HepG2 (cell line): ENCODE measurements at regions not wholly inside any gene's neighbourhood (a gene's known extent, or its start where the extent isn't known, plus 50 kb on each side); places are given as distances from the start of the nearest gene placed in this dataset.

ENCODE experiments used
- ATAC-seq: fragments of 200-7000 bp; cut with Tn5 transposase; 3 replicates; pipeline ENCODE4 v1.9.1; 2020; ENCODE audit warnings: mild to moderate bottlenecking, moderate library complexity
- BruUV-seq: library from RNA; stranded (reverse); fragments of 400-500 nt; replicated peaks from 2 replicates; lab custom pipeline; 2021; lab: Mats Ljungman, UMichigan
- CTCF ChIA-PET: fragments of 300-600 bp; formaldehyde crosslinking; extraction: SDS; loops from one replicate; lab custom pipeline; 2021; ENCODE audit warnings: low total read pairs, inconsistent platforms, low intra/inter-chr PET ratio; lab: Yijun Ruan, JAX
- POLR2A ChIA-PET: fragments of 350-600 bp; sonication (Branson Sonifier 250); formaldehyde crosslinking; loops from one replicate; lab custom pipeline; 2020; ENCODE audit warnings: antibody characterized with exemption, inconsistent platforms; lab: Yijun Ruan, JAX
- DNase-seq: peaks from one replicate; pipeline ENCODE4 v3.0.0-alpha.2; 2015; ENCODE audit warnings: low spot score
- FAIRE-seq: peaks from 3 replicates; lab custom pipeline; 2011; peaks lifted over from hg19 to GRCh38; lab: Jason Lieb, UNC
- H2AFZ ChIP-seq: one replicate; pipeline ENCODE4 v1.6.1; 2011; ENCODE audit warnings: low read length, inconsistent platforms
- H3K27ac ChIP-seq: fragments of 300-600 bp; 3 replicates; pipeline ENCODE4 v1.8.0; 2011; ENCODE audit warnings: mixed run types, mild to moderate bottlenecking, mixed read lengths, low read length, inconsistent platforms; ENCODE audit not compliant: insufficient read depth; ENCODE audit errors: extremely low read length
- H3K27me3 ChIP-seq, 2 experiments: fragments of 200-600 bp in 1 of 2; 2 replicates in 1 of 2; 3 replicates in 1 of 2; pipeline versions ENCODE4 v1.6.0 to v1.8.0; 2011; ENCODE audit warnings: low read length in 2 of 2, mild to moderate bottlenecking in 2 of 2, moderate library complexity in 2 of 2, inconsistent platforms in 1 of 2; ENCODE audit not compliant: insufficient read depth in 2 of 2, control insufficient read depth in 1 of 2
- H3K36me3 ChIP-seq, 2 experiments: fragments of 200-600 bp in 1 of 2; replicated peaks in 1 of 2; 2 replicates in 1 of 2; 3 replicates in 1 of 2; pipeline versions ENCODE4 v1.5.1 to v1.8.0; 2011; ENCODE audit warnings: low read length in 2 of 2, inconsistent platforms in 1 of 2; ENCODE audit not compliant: insufficient read depth in 2 of 2, control insufficient read depth in 1 of 2
- H3K4me1 ChIP-seq: 2 replicates; pipeline ENCODE4 v1.5.1; 2012; ENCODE audit warnings: low read length, inconsistent platforms; ENCODE audit not compliant: insufficient read depth
- H3K4me2 ChIP-seq: 2 replicates; pipeline ENCODE4 v1.6.0; 2011; ENCODE audit warnings: low read depth, low read length, inconsistent platforms
- H3K4me3 ChIP-seq, 3 experiments: fragments of 200-600 bp in 1 of 3; sonication (generic), shearing (Covaris generic) in 1 of 3; replicated peaks in 1 of 3; 2 replicates each; pipeline ENCODE4 v1.5.1; 2011 to 2016; ENCODE audit warnings: low read length in 3 of 3, inconsistent platforms in 2 of 3, low read depth in 2 of 3, mild to moderate bottlenecking in 2 of 3, control low read depth in 1 of 3, mixed read lengths in 1 of 3; ENCODE audit not compliant: insufficient read depth in 1 of 3
- H3K79me2 ChIP-seq: one replicate; pipeline ENCODE4 v1.6.1; 2011; ENCODE audit warnings: low read length, inconsistent platforms; ENCODE audit not compliant: insufficient read depth
- H3K9ac ChIP-seq: 2 replicates; pipeline ENCODE4 v1.6.0; 2011; ENCODE audit warnings: mild to moderate bottlenecking, low read depth, low read length, inconsistent platforms; ENCODE audit not compliant: insufficient read depth
- H3K9me3 ChIP-seq: 2 replicates; pipeline ENCODE4 v1.5.1; 2012; ENCODE audit warnings: mild to moderate bottlenecking, low read length
- H4K20me1 ChIP-seq: 2 replicates; pipeline ENCODE4 v1.6.0; 2011; ENCODE audit warnings: inconsistent platforms, mild to moderate bottlenecking, low read length, moderate library complexity; ENCODE audit not compliant: insufficient read depth
- ARID2 ChIP-seq: sonication (generic); formaldehyde crosslinking; IDR thresholded peaks from 2 replicates; pipeline ENCODE4 v1.8.1; 2022; ENCODE audit warnings: mild to moderate bottlenecking, missing genetic modification reagents, borderline replicate concordance
- HOXA3 ChIP-seq: sonication (generic); formaldehyde crosslinking; IDR thresholded peaks from 2 replicates; pipeline ENCODE4 v1.5.0; 2020; ENCODE audit warnings: missing genetic modification reagents
- HOXA5 ChIP-seq: sonication (generic); formaldehyde crosslinking; IDR thresholded peaks from 2 replicates; pipeline ENCODE4 v1.4.0; 2020; ENCODE audit warnings: missing genetic modification reagents
- KLF6 ChIP-seq: IDR thresholded peaks from 2 replicates; pipeline ENCODE4 v1.8.0; 2016; ENCODE audit warnings: missing biosample characterization, missing genetic modification reagents
- NR0B2 ChIP-seq: sonication (generic); formaldehyde crosslinking; IDR thresholded peaks from 2 replicates; pipeline ENCODE4 v1.4.0; 2020; ENCODE audit warnings: mild to moderate bottlenecking, missing genetic modification reagents
- RFX3 ChIP-seq: IDR thresholded peaks from 2 replicates; pipeline ENCODE4 v1.6.1; 2016; ENCODE audit warnings: missing biosample characterization, missing genetic modification reagents
- ZMYM3 ChIP-seq: sonication (generic); formaldehyde crosslinking; IDR thresholded peaks from 2 replicates; pipeline ENCODE4 v1.5.1; 2020; ENCODE audit warnings: mild to moderate bottlenecking, missing genetic modification reagents
- ZNF362 ChIP-seq: sonication (generic); formaldehyde crosslinking; IDR thresholded peaks from 2 replicates; pipeline ENCODE4 v1.4.0; 2020; ENCODE audit warnings: missing genetic modification reagents, mild to moderate bottlenecking, borderline replicate concordance
- ZNF660 ChIP-seq: sonication (generic); formaldehyde crosslinking; IDR thresholded peaks from 2 replicates; pipeline ENCODE4 v1.5.1; 2020; ENCODE audit warnings: mild to moderate bottlenecking, low read depth, missing genetic modification reagents, borderline replicate concordance
- WGBS: methylation state at CpG from one replicate; pipeline ENCODE4 v1.1.6; 2017; ENCODE audit warnings: low lambda C conversion rate; 5-methylcytosine and 5-hydroxymethylcytosine counted together
- in situ Hi-C: cut with HindIII; loops from 2 replicates; pipeline ENCODE4 v1.10.0; 2017; ENCODE audit warnings: low pct_unique_long_range_greater_than_20kb; ENCODE audit not compliant: extremely low pct_ligation_motif_present
- intact Hi-C: fragments of 100-400 bp; cut with micrococcal nuclease; formaldehyde crosslinking; loops from one replicate; pipeline ENCODE4 v1.10.0; 2022; ENCODE audit not compliant: unreplicated experiment
- TF ChIP-seq, protein P1 (sequence below): sonication (generic); formaldehyde crosslinking; IDR thresholded peaks from 2 replicates; pipeline ENCODE4 v1.5.0; 2020; ENCODE audit warnings: mild to moderate bottlenecking, missing genetic modification reagents, borderline replicate concordance

DNA sequence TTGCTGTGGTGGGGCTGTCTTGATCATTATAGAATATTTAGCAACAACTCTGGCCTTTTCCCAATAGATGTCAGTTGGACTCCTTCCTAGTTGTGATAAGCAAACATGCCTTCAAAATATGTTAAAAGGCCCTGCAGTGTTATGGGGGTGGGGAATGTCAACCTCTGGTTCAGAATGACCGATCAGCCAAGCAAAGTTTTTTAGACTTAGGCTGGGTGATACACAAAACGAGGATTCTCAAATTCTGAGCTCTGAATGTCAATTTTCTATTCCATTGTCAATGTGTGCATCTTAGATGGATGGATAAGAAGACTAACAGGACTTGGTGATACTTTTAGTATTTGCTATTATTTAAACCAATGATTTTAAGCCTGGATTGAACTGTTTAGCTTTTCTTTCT is 940.0 kb upstream of the GRIA3 start:
- Histone ChIP-seq H3K9ac (no peak overlapping the region), H3K27me3 (no peaks in the 10 kb centered on the region), H3K79me2 (no peaks in the 10 kb centered on the region), H3K4me3 (no peak overlapping the region), H3K36me3 (no peaks in the 10 kb centered on the region), H4K20me1 (no peaks in the 10 kb centered on the region), H3K9me3 (peaks cover 5% of the 10 kb centered on the region), H3K4me1 (no peaks in the 10 kb centered on the region), H3K4me2 (no peak overlapping the region), H3K27ac (no peak overlapping the region), H2AFZ (no peak overlapping the region)
- ATAC-seq (no peak), FAIRE-seq (no peak), DNase-seq (no peak)
- no peak for TF ChIP-seq KLF6 (CRISPR knock-in tag)
- no peak for TF ChIP-seq NR0B2
- no peak for TF ChIP-seq HOXA3 (CRISPR knock-in tag)
- no peak for TF ChIP-seq HOXA5 (CRISPR knock-in tag)
- no peak for TF ChIP-seq ZMYM3 (CRISPR knock-in tag)
- TF ChIP-seq ZNF660 (CRISPR knock-in tag) = no peak
- no peak for TF ChIP-seq ARID2
- no peak for TF ChIP-seq RFX3 (CRISPR knock-in tag)
- no peak for TF ChIP-seq ZNF362
- TF ChIP-seq, protein P1, sequence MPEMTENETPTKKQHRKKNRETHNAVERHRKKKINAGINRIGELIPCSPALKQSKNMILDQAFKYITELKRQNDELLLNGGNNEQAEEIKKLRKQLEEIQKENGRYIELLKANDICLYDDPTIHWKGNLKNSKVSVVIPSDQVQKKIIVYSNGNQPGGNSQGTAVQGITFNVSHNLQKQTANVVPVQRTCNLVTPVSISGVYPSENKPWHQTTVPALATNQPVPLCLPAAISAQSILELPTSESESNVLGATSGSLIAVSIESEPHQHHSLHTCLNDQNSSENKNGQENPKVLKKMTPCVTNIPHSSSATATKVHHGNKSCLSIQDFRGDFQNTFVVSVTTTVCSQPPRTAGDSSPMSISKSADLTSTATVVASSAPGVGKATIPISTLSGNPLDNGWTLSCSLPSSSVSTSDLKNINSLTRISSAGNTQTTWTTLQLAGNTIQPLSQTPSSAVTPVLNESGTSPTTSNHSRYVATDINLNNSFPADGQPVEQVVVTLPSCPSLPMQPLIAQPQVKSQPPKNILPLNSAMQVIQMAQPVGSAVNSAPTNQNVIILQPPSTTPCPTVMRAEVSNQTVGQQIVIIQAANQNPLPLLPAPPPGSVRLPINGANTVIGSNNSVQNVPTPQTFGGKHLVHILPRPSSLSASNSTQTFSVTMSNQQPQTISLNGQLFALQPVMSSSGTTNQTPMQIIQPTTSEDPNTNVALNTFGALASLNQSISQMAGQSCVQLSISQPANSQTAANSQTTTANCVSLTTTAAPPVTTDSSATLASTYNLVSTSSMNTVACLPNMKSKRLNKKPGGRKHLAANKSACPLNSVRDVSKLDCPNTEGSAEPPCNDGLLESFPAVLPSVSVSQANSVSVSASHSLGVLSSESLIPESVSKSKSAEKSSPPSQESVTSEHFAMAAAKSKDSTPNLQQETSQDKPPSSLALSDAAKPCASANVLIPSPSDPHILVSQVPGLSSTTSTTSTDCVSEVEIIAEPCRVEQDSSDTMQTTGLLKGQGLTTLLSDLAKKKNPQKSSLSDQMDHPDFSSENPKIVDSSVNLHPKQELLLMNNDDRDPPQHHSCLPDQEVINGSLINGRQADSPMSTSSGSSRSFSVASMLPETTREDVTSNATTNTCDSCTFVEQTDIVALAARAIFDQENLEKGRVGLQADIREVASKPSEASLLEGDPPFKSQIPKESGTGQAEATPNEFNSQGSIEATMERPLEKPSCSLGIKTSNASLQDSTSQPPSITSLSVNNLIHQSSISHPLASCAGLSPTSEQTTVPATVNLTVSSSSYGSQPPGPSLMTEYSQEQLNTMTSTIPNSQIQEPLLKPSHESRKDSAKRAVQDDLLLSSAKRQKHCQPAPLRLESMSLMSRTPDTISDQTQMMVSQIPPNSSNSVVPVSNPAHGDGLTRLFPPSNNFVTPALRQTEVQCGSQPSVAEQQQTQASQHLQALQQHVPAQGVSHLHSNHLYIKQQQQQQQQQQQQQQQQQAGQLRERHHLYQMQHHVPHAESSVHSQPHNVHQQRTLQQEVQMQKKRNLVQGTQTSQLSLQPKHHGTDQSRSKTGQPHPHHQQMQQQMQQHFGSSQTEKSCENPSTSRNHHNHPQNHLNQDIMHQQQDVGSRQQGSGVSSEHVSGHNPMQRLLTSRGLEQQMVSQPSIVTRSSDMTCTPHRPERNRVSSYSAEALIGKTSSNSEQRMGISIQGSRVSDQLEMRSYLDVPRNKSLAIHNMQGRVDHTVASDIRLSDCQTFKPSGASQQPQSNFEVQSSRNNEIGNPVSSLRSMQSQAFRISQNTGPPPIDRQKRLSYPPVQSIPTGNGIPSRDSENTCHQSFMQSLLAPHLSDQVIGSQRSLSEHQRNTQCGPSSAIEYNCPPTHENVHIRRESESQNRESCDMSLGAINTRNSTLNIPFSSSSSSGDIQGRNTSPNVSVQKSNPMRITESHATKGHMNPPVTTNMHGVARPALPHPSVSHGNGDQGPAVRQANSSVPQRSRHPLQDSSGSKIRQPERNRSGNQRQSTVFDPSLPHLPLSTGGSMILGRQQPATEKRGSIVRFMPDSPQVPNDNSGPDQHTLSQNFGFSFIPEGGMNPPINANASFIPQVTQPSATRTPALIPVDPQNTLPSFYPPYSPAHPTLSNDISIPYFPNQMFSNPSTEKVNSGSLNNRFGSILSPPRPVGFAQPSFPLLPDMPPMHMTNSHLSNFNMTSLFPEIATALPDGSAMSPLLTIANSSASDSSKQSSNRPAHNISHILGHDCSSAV (CRISPR knock-in tag) = no peak
- ChIA-PET CTCF (no interaction called here), POLR2A (no interaction called here)
- no TSS peak for BruUV-seq
- intact Hi-C loops (no loop called here), in situ Hi-C loops (no loop called here)
- WGBS = 0% methylated on average over 1 of the region's 2 CpGs
